ENCODE measurements at regions not wholly inside any gene's neighbourhood (a gene's known extent, or its start where the extent isn't known, plus 50 kb on each side); places are given as distances from the start of the nearest gene placed in this dataset.

- no peak for TF ChIP-seq CTCF (IDR thresholded peaks at IDR 0.05; ENCODE audit: insufficient read depth, low read depth, low read length)
- TF ChIP-seq EZH2 (IDR thresholded peaks at IDR 0.05; ENCODE audit: insufficient read depth, low read length), result no peak
Measured at GRCh38 chr15:93332168-93332553, 243.2 kb upstream of the RGMA start.
